ENCODE measurements at regions not wholly inside any gene's neighbourhood (a gene's known extent, or its start where the extent isn't known, plus 50 kb on each side); places are given as distances from the start of the nearest gene placed in this dataset.

GRCh38 chr13:34750078-34750931, 191.8 kb upstream of the NBEA start:
- H3K4me3 ChIP-seq (ENCODE audit: low read depth, low read length) = no peak overlapping the region

GRCh38 chr13:34751044-34751443, 191.0 kb upstream of the NBEA start:
- H3K4me3 ChIP-seq (ENCODE audit: low read depth, low read length) = no peak overlapping the region
- TF ChIP-seq MAX (IDR thresholded peaks at IDR 0.05; ENCODE audit: low read depth, low read length) (no peak), MYC (IDR thresholded peaks at IDR 0.05; ENCODE audit: low read depth, low read length) (no peak)
- DNase-seq (ENCODE audit: low read depth) = no peak

More at GRCh38 chr13:34750078-34750931, 191.8 kb upstream of the NBEA start:
- no peak for TF ChIP-seq MAX (IDR thresholded peaks at IDR 0.05; ENCODE audit: low read depth, low read length)
- DNase-seq (ENCODE audit: low read depth) = no peak

DNA sequence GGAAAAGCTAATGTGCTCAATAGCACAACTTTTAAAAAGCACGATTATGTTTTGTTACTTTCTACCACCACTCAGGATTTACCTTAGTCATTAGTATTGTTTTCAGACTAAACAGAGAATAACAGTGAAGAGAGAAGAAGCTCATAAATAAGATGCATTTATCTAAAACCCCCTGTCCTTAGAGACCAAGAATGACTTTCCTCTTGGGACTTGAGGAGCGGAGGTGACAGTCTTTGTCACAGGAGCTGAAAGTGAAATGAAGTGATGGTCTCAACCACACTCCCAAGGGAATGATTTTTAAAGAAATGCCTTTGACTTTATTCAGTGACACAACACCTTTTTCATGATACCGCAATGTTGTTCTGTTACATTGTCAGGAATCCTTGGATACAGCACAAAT, 190.6 kb upstream of the NBEA start:
- H3K4me3 ChIP-seq (ENCODE audit: low read depth, low read length) = no peak overlapping the region
- no peak for DNase-seq (ENCODE audit: low read depth)
- TF ChIP-seq CTCF (IDR thresholded peaks at IDR 0.05; ENCODE audit: low read depth, low read length) = no peak

- no peak for DNase-seq (ENCODE audit: low read depth)
- no peak overlapping the region for H3K4me3 ChIP-seq (ENCODE audit: low read depth, low read length)
- TF ChIP-seq MYC (IDR thresholded peaks at IDR 0.05; ENCODE audit: low read depth, low read length) (no peak), CTCF (IDR thresholded peaks at IDR 0.05; ENCODE audit: low read depth, low read length) (no peak), MAX (IDR thresholded peaks at IDR 0.05; ENCODE audit: low read depth, low read length) (no peak), POLR2A (IDR thresholded peaks at IDR 0.05; ENCODE audit: extremely low read depth, insufficient read length) (no peak)
Measured at GRCh38 chr13:34752283-34752960, 189.6 kb upstream of the NBEA start.

GRCh38 chr13:34756136-34756535, 185.9 kb upstream of the NBEA start:
- TF ChIP-seq MAX (IDR thresholded peaks at IDR 0.05; ENCODE audit: low read depth, low read length) (no peak), POLR2A (IDR thresholded peaks at IDR 0.05; ENCODE audit: extremely low read depth, insufficient read length) (no peak), MYC (IDR thresholded peaks at IDR 0.05; ENCODE audit: low read depth, low read length) (no peak), CTCF (IDR thresholded peaks at IDR 0.05; ENCODE audit: low read depth, low read length) (no peak)
- no peak overlapping the region for H3K4me3 ChIP-seq (ENCODE audit: low read depth, low read length)

GRCh38 chr13:34756572-34756971, 185.5 kb upstream of the NBEA start:
- H3K4me3 ChIP-seq (ENCODE audit: low read depth, low read length) = no peak overlapping the region
- DNase-seq (ENCODE audit: low read depth) = no peak
- TF ChIP-seq CTCF (IDR thresholded peaks at IDR 0.05; ENCODE audit: low read depth, low read length) = no peak
- TF ChIP-seq MYC (IDR thresholded peaks at IDR 0.05; ENCODE audit: low read depth, low read length) = no peak

More at GRCh38 chr13:34756136-34756535, 185.9 kb upstream of the NBEA start:
- no peak for DNase-seq (ENCODE audit: low read depth)

GRCh38 chr13:34757441-34757840, 184.6 kb upstream of the NBEA start:
- TF ChIP-seq MYC (IDR thresholded peaks at IDR 0.05; ENCODE audit: low read depth, low read length) = no peak
- TF ChIP-seq POLR2A (IDR thresholded peaks at IDR 0.05; ENCODE audit: extremely low read depth, insufficient read length) = no peak
- no peak for TF ChIP-seq MAX (IDR thresholded peaks at IDR 0.05; ENCODE audit: low read depth, low read length)
- no peak for TF ChIP-seq CTCF (IDR thresholded peaks at IDR 0.05; ENCODE audit: low read depth, low read length)
- no peak overlapping the region for H3K4me3 ChIP-seq (ENCODE audit: low read depth, low read length)
- no peak for DNase-seq (ENCODE audit: low read depth)
